Mesenchymal stem cell (in vitro differentiated cells and primary cell): ENCODE measurements at regions not wholly inside any gene's neighbourhood (a gene's known extent, or its start where the extent isn't known, plus 50 kb on each side); places are given as distances from the start of the nearest gene placed in this dataset.
"Not testable (repeated sequence)": the region's sequence is repeated elsewhere in the genome, so short reads cannot be mapped to it uniquely, and the experiment has no call there.

ENCODE experiments used
- DNase-seq: peaks from one replicate; pipeline ENCODE4 v3.0.0-alpha.2; 2013
- H2AFZ ChIP-seq: one replicate; pipeline ENCODE4 v1.6.1; 2013; ENCODE audit warnings: low read depth, mild to moderate bottlenecking, control low read depth, inconsistent platforms, low read length, moderate library complexity
- H2AK5ac ChIP-seq: 2 replicates; pipeline ENCODE4 v1.6.1; 2013; ENCODE audit warnings: low read length, moderate library complexity, mild to moderate bottlenecking, inconsistent platforms; ENCODE audit not compliant: severe bottlenecking
- H2BK120ac ChIP-seq: one replicate; pipeline ENCODE4 v1.6.1; 2013; ENCODE audit warnings: low read depth, mild to moderate bottlenecking, inconsistent platforms, low read length, moderate library complexity
- H2BK12ac ChIP-seq, 2 experiments: one replicate each; pipeline ENCODE4 v1.6.1; 2013; ENCODE audit warnings: inconsistent platforms in 2 of 2, low read length in 2 of 2, mild to moderate bottlenecking in 2 of 2, moderate library complexity in 2 of 2, control low read depth in 1 of 2
- H2BK15ac ChIP-seq: one replicate; pipeline ENCODE4 v1.6.1; 2013; ENCODE audit warnings: mild to moderate bottlenecking, low read depth, inconsistent platforms; ENCODE audit not compliant: poor library complexity, severe bottlenecking
- H2BK5ac ChIP-seq: 2 replicates; pipeline ENCODE4 v1.6.1; 2013; ENCODE audit warnings: low read depth, mild to moderate bottlenecking, low read length, control low read depth, inconsistent platforms; ENCODE audit not compliant: poor library complexity, severe bottlenecking
- H3K14ac ChIP-seq, 2 experiments: one replicate each; pipeline ENCODE4 v1.6.1; 2013; ENCODE audit warnings: inconsistent platforms in 2 of 2, low read length in 2 of 2, control low read depth in 1 of 2, mild to moderate bottlenecking in 1 of 2, moderate library complexity in 1 of 2
- H3K18ac ChIP-seq, 2 experiments: one replicate each; pipeline ENCODE4 v1.6.1; 2013; ENCODE audit warnings: inconsistent platforms in 2 of 2, low read length in 2 of 2, control low read depth in 1 of 2, low read depth in 1 of 2, mild to moderate bottlenecking in 1 of 2
- H3K23ac ChIP-seq, 2 experiments: one replicate each; pipeline ENCODE4 v1.6.1; 2013; ENCODE audit warnings: inconsistent platforms in 2 of 2, low read length in 2 of 2, mild to moderate bottlenecking in 2 of 2, moderate library complexity in 2 of 2, control low read depth in 1 of 2
- H3K27ac ChIP-seq: 2 replicates; pipeline ENCODE4 v1.5.1; 2013; ENCODE audit warnings: mild to moderate bottlenecking, moderate library complexity, low read length, control low read depth, inconsistent platforms; ENCODE audit not compliant: poor library complexity, severe bottlenecking
- H3K27me3 ChIP-seq, 2 experiments: 2 replicates each; pipeline versions ENCODE4 v1.6.1 to v1.7.0; 2013; ENCODE audit warnings: low read length in 2 of 2, mild to moderate bottlenecking in 2 of 2, moderate library complexity in 2 of 2, control low read depth in 1 of 2, inconsistent platforms in 1 of 2; ENCODE audit not compliant: control insufficient read depth in 1 of 2, insufficient read depth in 1 of 2
- H3K36me3 ChIP-seq, 2 experiments: 2 replicates each; pipeline versions ENCODE4 v1.6.1 to v1.7.0; 2013; ENCODE audit warnings: low read length in 2 of 2, control low read depth in 1 of 2, inconsistent platforms in 1 of 2, low read depth in 1 of 2, mild to moderate bottlenecking in 1 of 2; ENCODE audit not compliant: insufficient read depth in 2 of 2, control insufficient read depth in 1 of 2
- H3K4ac ChIP-seq, 2 experiments: one replicate each; pipeline ENCODE4 v1.6.1; 2013; ENCODE audit warnings: inconsistent platforms in 2 of 2, low read length in 2 of 2, mild to moderate bottlenecking in 2 of 2, moderate library complexity in 2 of 2, control low read depth in 1 of 2, low read depth in 1 of 2
- H3K4me1 ChIP-seq: 2 replicates; pipeline ENCODE4 v1.6.1; 2013; ENCODE audit warnings: low read depth, low read length, control low read depth; ENCODE audit not compliant: control insufficient read depth, insufficient read depth
- H3K4me2 ChIP-seq: 2 replicates; pipeline ENCODE4 v1.6.1; 2013; ENCODE audit warnings: low read length, mild to moderate bottlenecking, inconsistent platforms; ENCODE audit not compliant: poor library complexity, severe bottlenecking
- H3K4me3 ChIP-seq, 2 experiments: 2 replicates each; pipeline versions ENCODE4 v1.5.1 to v1.7.0; 2013; ENCODE audit warnings: low read length in 2 of 2, mild to moderate bottlenecking in 2 of 2, control low read depth in 1 of 2, low read depth in 1 of 2; ENCODE audit not compliant: insufficient read depth in 1 of 2
- H3K79me1 ChIP-seq: replicated peaks from 2 replicates; pipeline ENCODE4 v1.6.1; 2013; ENCODE audit warnings: mild to moderate bottlenecking, control low read depth, low read length, inconsistent platforms; ENCODE audit not compliant: poor library complexity, severe bottlenecking
- H3K9ac ChIP-seq: 2 replicates; pipeline ENCODE4 v1.7.0; 2013; ENCODE audit warnings: mild to moderate bottlenecking, low read length, moderate library complexity
- H3K9me3 ChIP-seq: 2 replicates; pipeline ENCODE4 v1.7.0; 2013; ENCODE audit warnings: mild to moderate bottlenecking, low read length; ENCODE audit not compliant: control insufficient read depth
- H4K8ac ChIP-seq: one replicate; pipeline ENCODE4 v1.6.1; 2013; ENCODE audit warnings: inconsistent platforms, mild to moderate bottlenecking, low read length, moderate library complexity
- H4K91ac ChIP-seq: one replicate; pipeline ENCODE4 v1.6.1; 2013; ENCODE audit warnings: mild to moderate bottlenecking, low read length, inconsistent platforms
- WGBS: methylation state at CpG from one replicate; pipeline ENCODE4 v1.1.7; 2013; ENCODE audit warnings: mixed read lengths; 5-methylcytosine and 5-hydroxymethylcytosine counted together

- H3K9ac ChIP-seq: no peak overlapping the region
- no peak overlapping the region for H3K4me3 ChIP-seq
- H2BK120ac ChIP-seq: no peak overlapping the region
- H4K91ac ChIP-seq: no peak overlapping the region
- H3K14ac ChIP-seq: no peak overlapping the region
- no peak overlapping the region for H2BK15ac ChIP-seq
- H3K23ac ChIP-seq: no peak overlapping the region
- H3K9me3 ChIP-seq: no peaks in the 10 kb centered on the region
- WGBS: 50% methylated on average over 2 of the region's 2 CpGs
- H2AK5ac ChIP-seq: no peak overlapping the region
- peaks cover 0 to 8% of the 10 kb centered on the region in 2 experiments for H3K27me3 ChIP-seq
- H3K4me1 ChIP-seq: no peaks in the 10 kb centered on the region
- H3K4me2 ChIP-seq: no peak overlapping the region
- H4K8ac ChIP-seq: no peak overlapping the region
- no peaks in the 10 kb centered on the region for H3K36me3 ChIP-seq
- H3K79me1 ChIP-seq: no peaks in the 10 kb centered on the region
- H2BK5ac ChIP-seq: no peak overlapping the region
- no peak for DNase-seq
- H3K4ac ChIP-seq: no peak overlapping the region
- H2AFZ ChIP-seq: no peak overlapping the region
- H3K18ac ChIP-seq: no peak overlapping the region
- no peak overlapping the region for H2BK12ac ChIP-seq
- H3K27ac ChIP-seq: no peak overlapping the region
Observed at GRCh38 chrX:101823236-101823635, 108.6 kb downstream of the ZMAT1 start.

- H2BK120ac ChIP-seq, H3K4me2 ChIP-seq, H4K91ac ChIP-seq, H3K4ac ChIP-seq, H3K27ac ChIP-seq, H2BK5ac ChIP-seq, H3K79me1 ChIP-seq, H3K23ac ChIP-seq, DNase-seq, H2AFZ ChIP-seq, H3K14ac ChIP-seq, H3K4me1 ChIP-seq, H4K8ac ChIP-seq, H2BK12ac ChIP-seq, H3K27me3 ChIP-seq, H3K9me3 ChIP-seq, H3K36me3 ChIP-seq, H3K9ac ChIP-seq, H2BK15ac ChIP-seq, H3K4me3 ChIP-seq, H2AK5ac ChIP-seq, H3K18ac ChIP-seq: not testable (repeated sequence)
- no CpG with 5 or more reads among the region's 1 CpG for WGBS
Observed at GRCh38 chrX:101817739-101818138, 114.1 kb downstream of the ZMAT1 start.

DNA sequence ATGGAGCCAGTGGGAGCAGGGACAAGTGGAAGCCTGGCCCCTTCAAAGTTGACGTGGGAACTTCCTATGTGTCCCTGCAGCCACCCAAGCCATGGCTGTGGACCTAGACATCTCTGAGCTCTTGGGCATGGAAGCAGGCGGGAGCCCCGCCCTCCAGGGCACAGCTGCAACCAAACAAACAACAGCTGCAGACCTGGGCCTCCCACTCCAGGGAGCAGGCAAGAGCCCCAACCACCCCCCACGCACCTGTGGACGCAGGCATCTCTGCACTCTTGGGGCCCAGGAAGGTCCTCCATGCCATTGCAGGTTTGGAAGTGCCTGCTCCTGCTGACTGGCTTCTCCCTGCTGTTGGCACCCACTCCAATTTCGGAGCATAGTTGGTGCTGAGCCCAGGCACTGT lies 118.6 kb downstream of the ZMAT1 start:
- Histone ChIP-seq H3K23ac (no peak overlapping the region), H2BK120ac (no peak overlapping the region), H2BK5ac (no peak overlapping the region), H2AFZ (no peak overlapping the region), H3K27me3 (no peaks in the 10 kb centered on the region), H3K79me1 (no peaks in the 10 kb centered on the region), H3K4me3 (no peak overlapping the region), H3K27ac (no peak overlapping the region), H3K4me1 (no peaks in the 10 kb centered on the region), H3K9ac (no peak overlapping the region), H3K14ac (no peak overlapping the region), H3K9me3 (no peaks in the 10 kb centered on the region), H3K36me3 (no peaks in the 10 kb centered on the region), H3K4me2 (no peak overlapping the region), H2AK5ac (no peak overlapping the region), H4K8ac (no peak overlapping the region), H2BK15ac (no peak overlapping the region), H3K18ac (no peak overlapping the region), H2BK12ac (no peak overlapping the region), H3K4ac (no peak overlapping the region), H4K91ac (no peak overlapping the region)
- DNase-seq: no peak
- 70% methylated on average over 6 of the region's 6 CpGs for WGBS

- Histone ChIP-seq H3K14ac (no peak overlapping the region), H2BK15ac (no peak overlapping the region), H3K36me3 (no peaks in the 10 kb centered on the region), H4K91ac (no peak overlapping the region), H2AK5ac (no peak overlapping the region), H3K27ac (no peak overlapping the region), H4K8ac (no peak overlapping the region), H2BK5ac (no peak overlapping the region), H3K4ac (no peak overlapping the region), H3K18ac (no peak overlapping the region), H3K23ac (no peak overlapping the region), H3K9ac (no peak overlapping the region), H2AFZ (no peak overlapping the region), H3K9me3 (no peaks in the 10 kb centered on the region), H3K4me1 (no peaks in the 10 kb centered on the region), H3K27me3 (peaks cover 0 to 17% of the 10 kb centered on the region in 2 experiments), H3K4me3 (no peak overlapping the region), H2BK120ac (no peak overlapping the region), H3K79me1 (no peaks in the 10 kb centered on the region), H3K4me2 (no peak overlapping the region), H2BK12ac (no peak overlapping the region)
- WGBS: no CpG with 5 or more reads among the region's 2 CpGs
- peak; percentile 14 for DNase-seq
Observed at GRCh38 chrX:101803451-101803850, 128.4 kb downstream of the ZMAT1 start.
